ENCODE measurements at regions not wholly inside any gene's neighbourhood (a gene's known extent, or its start where the extent isn't known, plus 50 kb on each side); places are given as distances from the start of the nearest gene placed in this dataset.

DNA sequence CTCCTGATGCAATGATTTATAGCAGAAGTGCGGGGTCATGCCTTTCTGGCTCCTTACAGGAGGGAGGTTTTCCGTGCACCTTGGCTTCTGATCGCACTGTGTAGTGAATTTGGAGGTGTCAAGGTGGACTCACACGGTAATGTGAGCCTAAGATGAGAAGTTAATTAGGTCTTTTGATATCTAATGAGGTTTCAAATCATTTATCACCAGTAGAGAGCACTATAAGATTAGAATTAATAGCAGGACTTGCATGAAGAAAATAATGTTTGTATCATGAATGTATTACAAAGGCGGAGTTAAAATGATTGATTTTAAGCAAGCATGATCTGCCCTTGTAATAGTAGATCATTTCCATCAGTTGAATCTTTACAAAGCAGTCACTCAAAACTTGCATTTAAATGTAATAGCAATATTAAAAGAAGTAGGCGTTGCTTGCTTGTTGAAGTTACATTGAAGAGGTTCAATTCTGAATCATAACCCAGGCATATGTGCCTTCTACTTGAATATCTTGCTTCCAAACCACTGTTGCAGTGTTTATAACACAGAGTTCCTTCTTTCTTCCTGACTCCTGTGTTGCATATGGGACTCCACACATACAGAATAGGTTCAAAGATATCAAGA lies 152.1 kb downstream of the FMR1NB start:
- H3K4me1 ChIP-seq (ENCODE audit: control insufficient read depth, extremely low read depth, insufficient read depth, low read length), result no peaks in the 10 kb centered on the region
- H4K20me1 ChIP-seq (replicated peaks; ENCODE audit: control insufficient read depth, extremely low read depth, insufficient read depth, low read length), result no peaks in the 10 kb centered on the region
- no peaks in the 10 kb centered on the region for H3K79me2 ChIP-seq (ENCODE audit: control insufficient read depth, insufficient read depth, low read length)
- dilution Hi-C loops (cut with MboI; ENCODE audit: extremely low pct_ligation_motif_present, low sequenced_read_pairs) (no loop called here), intact Hi-C loops (cut with micrococcal nuclease) (no loop called here)
- H3K9ac ChIP-seq (replicated peaks; ENCODE audit: extremely low read depth, insufficient read depth, low read length), result no peak overlapping the region
- H3K9me1 ChIP-seq (replicated peaks; ENCODE audit: control insufficient read depth, extremely low read depth, insufficient read depth, low read length), result no peaks in the 10 kb centered on the region
- no peaks in the 10 kb centered on the region for H3K9me3 ChIP-seq (replicated peaks; ENCODE audit: control insufficient read depth, insufficient read depth, low read length)
- H3K27ac ChIP-seq (ENCODE audit: insufficient read depth, low read depth, low read length), result no peak overlapping the region
- H3K36me3 ChIP-seq (ENCODE audit: control insufficient read depth in 2 of 2, extremely low read depth in 1 of 2, insufficient read depth in 2 of 2, low read length in 2 of 2), result no peaks in the 10 kb centered on the region
- no TSS peak for BruUV-seq (replicated peaks)
- H3K4me3 ChIP-seq (replicated peaks in 1 of 3; ENCODE audit: insufficient read depth in 1 of 3, low read depth in 1 of 3, low read length in 3 of 3), result no peak overlapping the region
- DNase-seq (ENCODE audit: low read depth, low spot score) (peak; percentile 14), FAIRE-seq (no peak)
- no peak overlapping the region for H2AFZ ChIP-seq (ENCODE audit: low read depth, low read length)
- no peak overlapping the region for H3K4me2 ChIP-seq (ENCODE audit: insufficient read depth, low read length)
- ChIA-PET POLR2A (no interaction called here), CTCF (interaction anchor here (1.0 to 3.4 kb wide), 3 partner anchors 1153 to 1338 kb away, joined by 3 to 26 read pairs (median 9); no protein-coding TSS in a partner anchor)
- TF ChIP-seq GATA2 (IDR thresholded peaks at IDR 0.05; ENCODE audit: insufficient read depth, insufficient read length, low read depth, low read length) (no peak), MYC (IDR thresholded peaks at IDR 0.05; ENCODE audit: low read depth, low read length) (no peak), FOS (IDR thresholded peaks at IDR 0.05; ENCODE audit: borderline replicate concordance, insufficient read depth, low read length) (no peak), POLR2AphosphoS5 (IDR thresholded peaks at IDR 0.05; ENCODE audit: insufficient read depth, low read depth, low read length) (no peak), POLR2A (IDR thresholded peaks at IDR 0.05; ENCODE audit: low read depth, low read length) (no peak)
- TF ChIP-seq, protein P1, sequence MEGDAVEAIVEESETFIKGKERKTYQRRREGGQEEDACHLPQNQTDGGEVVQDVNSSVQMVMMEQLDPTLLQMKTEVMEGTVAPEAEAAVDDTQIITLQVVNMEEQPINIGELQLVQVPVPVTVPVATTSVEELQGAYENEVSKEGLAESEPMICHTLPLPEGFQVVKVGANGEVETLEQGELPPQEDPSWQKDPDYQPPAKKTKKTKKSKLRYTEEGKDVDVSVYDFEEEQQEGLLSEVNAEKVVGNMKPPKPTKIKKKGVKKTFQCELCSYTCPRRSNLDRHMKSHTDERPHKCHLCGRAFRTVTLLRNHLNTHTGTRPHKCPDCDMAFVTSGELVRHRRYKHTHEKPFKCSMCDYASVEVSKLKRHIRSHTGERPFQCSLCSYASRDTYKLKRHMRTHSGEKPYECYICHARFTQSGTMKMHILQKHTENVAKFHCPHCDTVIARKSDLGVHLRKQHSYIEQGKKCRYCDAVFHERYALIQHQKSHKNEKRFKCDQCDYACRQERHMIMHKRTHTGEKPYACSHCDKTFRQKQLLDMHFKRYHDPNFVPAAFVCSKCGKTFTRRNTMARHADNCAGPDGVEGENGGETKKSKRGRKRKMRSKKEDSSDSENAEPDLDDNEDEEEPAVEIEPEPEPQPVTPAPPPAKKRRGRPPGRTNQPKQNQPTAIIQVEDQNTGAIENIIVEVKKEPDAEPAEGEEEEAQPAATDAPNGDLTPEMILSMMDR (IDR thresholded peaks at IDR 0.05; ENCODE audit: extremely low read depth in 1 of 2, insufficient read depth in 1 of 2, low read depth in 1 of 2, low read length in 2 of 2), result no peak
- TF ChIP-seq, protein P2, sequence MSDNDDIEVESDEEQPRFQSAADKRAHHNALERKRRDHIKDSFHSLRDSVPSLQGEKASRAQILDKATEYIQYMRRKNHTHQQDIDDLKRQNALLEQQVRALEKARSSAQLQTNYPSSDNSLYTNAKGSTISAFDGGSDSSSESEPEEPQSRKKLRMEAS (IDR thresholded peaks at IDR 0.05; ENCODE audit: insufficient read depth, insufficient read length), result no peak
- H3K27me3 ChIP-seq (ENCODE audit: control insufficient read depth in 2 of 2, insufficient read depth in 2 of 2, low read length in 2 of 2), result no peaks in the 10 kb centered on the region

Measured in endothelial cell of umbilical vein (primary cell).